ENCODE measurements at regions not wholly inside any gene's neighbourhood (a gene's known extent, or its start where the extent isn't known, plus 50 kb on each side); places are given as distances from the start of the nearest gene placed in this dataset.

DNA sequence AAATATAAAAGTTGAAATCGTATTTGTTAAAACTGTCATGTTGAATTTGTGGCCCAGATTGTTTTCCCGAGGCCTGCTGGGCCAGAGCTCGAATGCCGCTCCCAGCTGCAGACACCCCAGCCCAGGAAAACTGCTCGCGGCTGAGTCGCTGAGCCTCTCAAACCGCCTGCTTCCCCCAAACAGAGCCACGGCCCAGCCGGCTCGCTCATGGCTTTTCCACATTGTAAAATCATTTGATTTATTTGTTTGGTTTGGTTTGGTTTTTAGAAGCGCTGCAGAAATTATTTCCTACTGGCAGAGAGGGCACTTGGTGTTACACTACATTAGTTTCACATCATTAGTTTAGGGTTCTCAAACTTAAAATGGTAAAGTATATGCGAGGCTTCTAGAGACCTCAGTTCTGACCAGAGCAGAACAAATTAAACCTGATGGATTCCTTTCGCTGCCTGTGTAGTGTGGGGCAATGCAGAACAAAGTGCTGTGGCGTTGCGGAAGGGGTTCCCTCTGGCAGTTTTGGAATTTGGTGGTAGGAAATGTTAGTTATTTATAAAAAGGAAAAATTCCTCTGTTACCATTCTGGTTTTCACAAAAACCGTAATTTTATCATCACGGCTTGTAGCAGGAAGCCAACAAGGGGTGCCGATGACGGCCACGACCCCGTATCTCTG lies 156.5 kb upstream of the PITX1 start:
- Mint-ChIP-seq H3K27ac (no peak overlapping the region), H3K4me3 (peak overlapping the region; percentile 65 to 73), H3K27me3 (peaks cover 44 to 65% of the 10 kb centered on the region in 2 donors), H3K9me3 (no peaks in the 10 kb centered on the region), H3K4me1 (ENCODE audit: low read depth in 2 of 2) (peaks cover 3 to 4% of the 10 kb centered on the region in 2 donors), H3K36me3 (ENCODE audit: insufficient read depth) (no peaks in the 10 kb centered on the region)
- ATAC-seq (replicated peaks) (no peak), DNase-seq (no peak)

GRCh38 chr5:135189024-135189423 lies 155.0 kb upstream of the PITX1 start:
- ATAC-seq (replicated peaks) (no peak), DNase-seq (no peak)
- Mint-ChIP-seq H3K4me3 (no peak overlapping the region), H3K9me3 (no peaks in the 10 kb centered on the region), H3K27me3 (peaks cover 37 to 60% of the 10 kb centered on the region in 2 donors), H3K4me1 (ENCODE audit: low read depth in 2 of 2) (peaks cover 3 to 4% of the 10 kb centered on the region in 2 donors), H3K27ac (no peak overlapping the region), H3K36me3 (ENCODE audit: insufficient read depth) (no peaks in the 10 kb centered on the region)

- peaks cover 34 to 60% of the 10 kb centered on the region in 2 donors for H3K27me3 Mint-ChIP-seq
- ATAC-seq (replicated peaks) = no peak
These were observed 154.3 kb upstream of the PITX1 start for GRCh38 chr5:135188233-135188914.

DNA sequence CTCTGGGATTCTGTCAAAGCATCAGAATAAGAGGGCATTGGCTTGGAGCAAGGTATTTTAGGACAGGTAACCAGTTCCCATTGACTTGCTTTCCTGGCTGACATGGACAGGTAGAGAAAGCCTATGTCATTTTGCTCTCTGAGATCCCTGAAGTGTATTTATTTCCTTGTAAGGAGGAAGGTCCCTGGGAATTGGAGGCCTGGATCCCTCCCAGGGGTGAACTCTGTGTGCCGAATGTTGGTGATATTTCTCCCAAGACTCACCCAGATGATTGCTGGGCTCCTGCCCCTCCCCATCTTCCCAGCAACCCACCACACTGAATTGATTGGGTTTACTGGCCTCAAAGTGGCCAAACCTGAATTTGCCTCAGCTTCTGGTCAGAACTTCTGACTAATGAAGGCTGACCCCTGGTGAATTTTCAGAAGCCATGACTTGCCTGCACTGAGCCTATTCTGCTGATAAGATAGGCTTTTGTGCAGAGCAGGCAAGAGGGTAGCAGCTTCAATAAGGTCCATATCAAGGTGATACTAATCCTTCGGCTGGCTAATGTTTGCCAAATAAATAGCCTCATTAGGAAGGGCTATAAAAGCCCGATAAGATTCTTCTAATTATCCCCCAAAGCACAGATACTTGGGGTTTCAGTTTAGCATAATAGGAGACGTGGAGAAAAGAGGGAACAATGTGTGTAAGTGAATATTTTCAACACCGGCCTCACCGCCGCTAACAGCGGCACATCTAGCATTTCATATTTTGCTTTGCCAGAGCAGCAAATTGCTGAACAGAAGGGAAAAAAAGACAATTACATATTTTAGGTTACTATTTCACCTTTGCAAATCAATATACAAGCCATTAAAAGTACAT lies 152.9 kb upstream of the PITX1 start:
- Mint-ChIP-seq H3K9me3 (no peaks in the 10 kb centered on the region), H3K27me3 (peaks cover 34 to 46% of the 10 kb centered on the region in 2 donors), H3K27ac (no peak overlapping the region), H3K4me1 (ENCODE audit: low read depth in 2 of 2) (peaks cover 3 to 4% of the 10 kb centered on the region in 2 donors), H3K4me3 (no peak overlapping the region), H3K36me3 (ENCODE audit: insufficient read depth) (no peaks in the 10 kb centered on the region)
- no peak for DNase-seq
- ATAC-seq (replicated peaks) = no peak

More at GRCh38 chr5:135188233-135188914, 154.3 kb upstream of the PITX1 start:
- Mint-ChIP-seq H3K4me1 (ENCODE audit: low read depth in 2 of 2) (peaks cover 3 to 4% of the 10 kb centered on the region in 2 donors), H3K9me3 (no peaks in the 10 kb centered on the region), H3K4me3 (no peak overlapping the region), H3K36me3 (ENCODE audit: insufficient read depth) (no peaks in the 10 kb centered on the region), H3K27ac (no peak overlapping the region)
- no peak for DNase-seq

DNA sequence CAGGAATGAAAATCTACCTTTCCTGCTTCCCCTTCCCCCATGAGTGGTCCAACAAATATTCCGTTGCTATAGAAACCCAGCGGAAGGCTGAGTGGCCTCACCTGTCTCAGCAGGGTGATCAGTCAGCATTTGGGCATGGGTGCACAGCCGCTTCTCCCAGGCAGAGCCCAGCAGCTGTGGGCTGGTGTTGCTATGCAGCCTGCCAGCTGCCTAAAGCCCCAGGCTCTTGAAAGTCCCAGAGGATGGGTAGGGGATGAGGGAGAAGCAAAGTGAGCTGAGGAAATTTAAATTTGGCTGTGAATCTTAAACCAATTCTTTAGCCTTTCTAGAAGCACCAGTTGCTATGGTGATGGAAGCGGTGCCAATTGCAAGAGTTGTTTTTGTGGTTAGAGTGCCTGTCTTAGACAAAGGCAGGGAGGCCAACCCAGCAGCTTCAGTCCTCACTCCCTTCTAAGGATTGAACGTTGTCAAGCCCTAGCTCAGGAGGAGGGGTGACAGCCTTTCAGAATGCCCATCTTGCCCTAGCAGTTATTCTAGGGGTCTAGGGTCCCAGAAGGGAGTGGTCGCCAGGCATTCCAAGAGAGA lies 151.5 kb upstream of the PITX1 start:
- no peak for DNase-seq
- H3K27ac Mint-ChIP-seq = no peak overlapping the region
- H3K27me3 Mint-ChIP-seq = peaks cover 32% of the 10 kb centered on the region in 2 donors
- peaks cover 0 to under 1% of the 10 kb centered on the region in 2 donors for H3K4me1 Mint-ChIP-seq (ENCODE audit: low read depth in 2 of 2)
- H3K36me3 Mint-ChIP-seq (ENCODE audit: insufficient read depth) = no peaks in the 10 kb centered on the region
- no peak overlapping the region for H3K4me3 Mint-ChIP-seq
- ATAC-seq (replicated peaks) = no peak
- no peaks in the 10 kb centered on the region for H3K9me3 Mint-ChIP-seq

- Mint-ChIP-seq H3K9me3 (no peaks in the 10 kb centered on the region), H3K4me3 (no peak overlapping the region), H3K4me1 (ENCODE audit: low read depth in 2 of 2) (no peaks in the 10 kb centered on the region), H3K36me3 (ENCODE audit: insufficient read depth) (no peaks in the 10 kb centered on the region), H3K27ac (no peak overlapping the region), H3K27me3 (peaks cover 22 to 23% of the 10 kb centered on the region in 2 donors)
- DNase-seq (no peak), ATAC-seq (replicated peaks) (no peak)
These were observed 150.6 kb upstream of the PITX1 start for GRCh38 chr5:135184646-135185045.

DNA sequence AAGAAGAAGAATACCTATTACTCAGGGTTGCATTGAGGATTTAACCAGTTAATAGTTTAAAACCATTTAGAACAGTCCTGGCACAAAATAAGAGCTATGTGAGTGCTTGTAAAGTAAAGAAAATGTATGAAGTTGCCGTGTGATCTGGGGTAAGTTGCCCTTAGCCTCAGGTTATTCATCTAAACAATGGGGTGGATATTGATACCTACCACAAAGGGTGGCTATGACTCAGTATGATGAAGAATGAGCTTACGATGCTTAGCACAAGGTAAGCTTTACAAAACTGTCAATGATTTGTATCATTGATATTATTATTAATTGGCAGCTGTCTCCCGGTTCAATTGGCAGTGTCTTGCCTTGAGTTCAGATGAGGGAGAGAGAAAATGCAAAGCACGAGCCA lies 149.4 kb upstream of the PITX1 start:
- Mint-ChIP-seq H3K4me3 (no peak overlapping the region), H3K27ac (no peak overlapping the region), H3K27me3 (peaks cover 29 to 30% of the 10 kb centered on the region in 2 donors), H3K9me3 (no peaks in the 10 kb centered on the region), H3K36me3 (ENCODE audit: insufficient read depth) (no peaks in the 10 kb centered on the region), H3K4me1 (ENCODE audit: low read depth in 2 of 2) (no peaks in the 10 kb centered on the region)
- DNase-seq (no peak), ATAC-seq (replicated peaks) (no peak)

GRCh38 chr5:135182675-135183074 lies 148.6 kb upstream of the PITX1 start:
- H3K36me3 Mint-ChIP-seq (ENCODE audit: insufficient read depth) = no peaks in the 10 kb centered on the region
- DNase-seq = no peak
- H3K27me3 Mint-ChIP-seq = peaks cover 36 to 37% of the 10 kb centered on the region in 2 donors
- no peak for ATAC-seq (replicated peaks)
- no peak overlapping the region for H3K4me3 Mint-ChIP-seq
- no peaks in the 10 kb centered on the region for H3K9me3 Mint-ChIP-seq
- no peak overlapping the region for H3K27ac Mint-ChIP-seq
- no peaks in the 10 kb centered on the region for H3K4me1 Mint-ChIP-seq (ENCODE audit: low read depth in 2 of 2)

DNA sequence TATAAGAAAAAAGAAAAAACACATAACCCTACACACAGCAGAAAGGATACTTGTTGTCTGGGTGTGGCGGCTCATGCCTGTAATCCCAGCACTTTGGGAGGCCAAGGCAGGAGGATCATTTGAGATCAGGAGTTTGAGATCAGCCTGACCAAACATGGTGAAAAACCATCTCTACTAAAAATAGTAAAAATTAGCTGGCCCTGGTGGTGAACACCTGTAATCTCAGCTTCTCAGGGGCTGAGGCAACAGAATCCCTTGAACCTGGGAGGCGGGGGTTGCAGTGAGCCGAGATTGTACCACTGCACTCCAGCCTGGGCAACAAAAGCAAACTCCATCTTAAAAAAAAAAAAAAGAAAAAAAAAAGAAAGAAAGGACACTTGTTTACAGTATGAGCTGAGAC lies 147.6 kb upstream of the PITX1 start:
- H3K27me3 Mint-ChIP-seq = peaks cover 35 to 41% of the 10 kb centered on the region in 2 donors
- H3K36me3 Mint-ChIP-seq (ENCODE audit: insufficient read depth) = no peaks in the 10 kb centered on the region
- no peaks in the 10 kb centered on the region for H3K9me3 Mint-ChIP-seq
- H3K4me1 Mint-ChIP-seq (ENCODE audit: low read depth in 2 of 2) = no peaks in the 10 kb centered on the region
- no peak overlapping the region for H3K4me3 Mint-ChIP-seq
- DNase-seq (no peak), ATAC-seq (replicated peaks) (no peak)
- H3K27ac Mint-ChIP-seq = no peak overlapping the region

- ATAC-seq (replicated peaks) (no peak), DNase-seq (no peak)
- Mint-ChIP-seq H3K27ac (no peak overlapping the region), H3K4me3 (no peak overlapping the region), H3K9me3 (no peaks in the 10 kb centered on the region), H3K27me3 (peaks cover 41 to 53% of the 10 kb centered on the region in 2 donors), H3K36me3 (ENCODE audit: insufficient read depth) (no peaks in the 10 kb centered on the region), H3K4me1 (ENCODE audit: low read depth in 2 of 2) (no peaks in the 10 kb centered on the region)
These were observed 145.4 kb upstream of the PITX1 start for GRCh38 chr5:135179308-135179980.

GRCh38 chr5:135178476-135179155 lies 144.6 kb upstream of the PITX1 start:
- peaks cover 39 to 53% of the 10 kb centered on the region in 2 donors for H3K27me3 Mint-ChIP-seq
- ATAC-seq (replicated peaks) = no peak
- H3K4me3 Mint-ChIP-seq = no peak overlapping the region
- no peaks in the 10 kb centered on the region for H3K9me3 Mint-ChIP-seq
- H3K27ac Mint-ChIP-seq = no peak overlapping the region
- no peaks in the 10 kb centered on the region for H3K4me1 Mint-ChIP-seq (ENCODE audit: low read depth in 2 of 2)
- H3K36me3 Mint-ChIP-seq (ENCODE audit: insufficient read depth) = no peaks in the 10 kb centered on the region
- no peak for DNase-seq

GRCh38 chr5:135177591-135177990 lies 143.6 kb upstream of the PITX1 start:
- no peak for DNase-seq
- no peaks in the 10 kb centered on the region for H3K36me3 Mint-ChIP-seq (ENCODE audit: insufficient read depth)
- H3K27ac Mint-ChIP-seq = no peak overlapping the region

More at GRCh38 chr5:135177591-135177990, 143.6 kb upstream of the PITX1 start:
- no peaks in the 10 kb centered on the region for H3K4me1 Mint-ChIP-seq (ENCODE audit: low read depth in 2 of 2)
- no peak for ATAC-seq (replicated peaks)
- peaks cover 35 to 60% of the 10 kb centered on the region in 2 donors for H3K27me3 Mint-ChIP-seq
- no peaks in the 10 kb centered on the region for H3K9me3 Mint-ChIP-seq
- no peak overlapping the region for H3K4me3 Mint-ChIP-seq

Measured in effector memory CD8-positive, alpha-beta T cell (primary cell).